Mesenchymal stem cell (in vitro differentiated cells and primary cell): ENCODE measurements at regions not wholly inside any gene's neighbourhood (a gene's known extent, or its start where the extent isn't known, plus 50 kb on each side); places are given as distances from the start of the nearest gene placed in this dataset. TPM values are rescaled to one million over a fixed set of nuclear protein-coding genes. Genes with fewer than 3 reads are reported as not detected.

ENCODE experiments used
- DNase-seq: peaks from one replicate; pipeline ENCODE4 v3.0.0-alpha.2; 2013
- H2AFZ ChIP-seq: one replicate; pipeline ENCODE4 v1.6.1; 2013; ENCODE audit warnings: low read depth, mild to moderate bottlenecking, control low read depth, inconsistent platforms, low read length, moderate library complexity
- H2AK5ac ChIP-seq: 2 replicates; pipeline ENCODE4 v1.6.1; 2013; ENCODE audit warnings: low read length, moderate library complexity, mild to moderate bottlenecking, inconsistent platforms; ENCODE audit not compliant: severe bottlenecking
- H2BK120ac ChIP-seq: one replicate; pipeline ENCODE4 v1.6.1; 2013; ENCODE audit warnings: low read depth, mild to moderate bottlenecking, inconsistent platforms, low read length, moderate library complexity
- H2BK12ac ChIP-seq, 2 experiments: one replicate each; pipeline ENCODE4 v1.6.1; 2013; ENCODE audit warnings: inconsistent platforms in 2 of 2, low read length in 2 of 2, mild to moderate bottlenecking in 2 of 2, moderate library complexity in 2 of 2, control low read depth in 1 of 2
- H2BK15ac ChIP-seq: one replicate; pipeline ENCODE4 v1.6.1; 2013; ENCODE audit warnings: mild to moderate bottlenecking, low read depth, inconsistent platforms; ENCODE audit not compliant: poor library complexity, severe bottlenecking
- H2BK5ac ChIP-seq: 2 replicates; pipeline ENCODE4 v1.6.1; 2013; ENCODE audit warnings: low read depth, mild to moderate bottlenecking, low read length, control low read depth, inconsistent platforms; ENCODE audit not compliant: poor library complexity, severe bottlenecking
- H3K14ac ChIP-seq, 2 experiments: one replicate each; pipeline ENCODE4 v1.6.1; 2013; ENCODE audit warnings: inconsistent platforms in 2 of 2, low read length in 2 of 2, control low read depth in 1 of 2, mild to moderate bottlenecking in 1 of 2, moderate library complexity in 1 of 2
- H3K18ac ChIP-seq, 2 experiments: one replicate each; pipeline ENCODE4 v1.6.1; 2013; ENCODE audit warnings: inconsistent platforms in 2 of 2, low read length in 2 of 2, control low read depth in 1 of 2, low read depth in 1 of 2, mild to moderate bottlenecking in 1 of 2
- H3K23ac ChIP-seq, 2 experiments: one replicate each; pipeline ENCODE4 v1.6.1; 2013; ENCODE audit warnings: inconsistent platforms in 2 of 2, low read length in 2 of 2, mild to moderate bottlenecking in 2 of 2, moderate library complexity in 2 of 2, control low read depth in 1 of 2
- H3K27ac ChIP-seq: 2 replicates; pipeline ENCODE4 v1.5.1; 2013; ENCODE audit warnings: mild to moderate bottlenecking, moderate library complexity, low read length, control low read depth, inconsistent platforms; ENCODE audit not compliant: poor library complexity, severe bottlenecking
- H3K27me3 ChIP-seq, 2 experiments: 2 replicates each; pipeline versions ENCODE4 v1.6.1 to v1.7.0; 2013; ENCODE audit warnings: low read length in 2 of 2, mild to moderate bottlenecking in 2 of 2, moderate library complexity in 2 of 2, control low read depth in 1 of 2, inconsistent platforms in 1 of 2; ENCODE audit not compliant: control insufficient read depth in 1 of 2, insufficient read depth in 1 of 2
- H3K36me3 ChIP-seq, 2 experiments: 2 replicates each; pipeline versions ENCODE4 v1.6.1 to v1.7.0; 2013; ENCODE audit warnings: low read length in 2 of 2, control low read depth in 1 of 2, inconsistent platforms in 1 of 2, low read depth in 1 of 2, mild to moderate bottlenecking in 1 of 2; ENCODE audit not compliant: insufficient read depth in 2 of 2, control insufficient read depth in 1 of 2
- H3K4ac ChIP-seq, 2 experiments: one replicate each; pipeline ENCODE4 v1.6.1; 2013; ENCODE audit warnings: inconsistent platforms in 2 of 2, low read length in 2 of 2, mild to moderate bottlenecking in 2 of 2, moderate library complexity in 2 of 2, control low read depth in 1 of 2, low read depth in 1 of 2
- H3K4me1 ChIP-seq: 2 replicates; pipeline ENCODE4 v1.6.1; 2013; ENCODE audit warnings: low read depth, low read length, control low read depth; ENCODE audit not compliant: control insufficient read depth, insufficient read depth
- H3K4me2 ChIP-seq: 2 replicates; pipeline ENCODE4 v1.6.1; 2013; ENCODE audit warnings: low read length, mild to moderate bottlenecking, inconsistent platforms; ENCODE audit not compliant: poor library complexity, severe bottlenecking
- H3K4me3 ChIP-seq, 2 experiments: 2 replicates each; pipeline versions ENCODE4 v1.5.1 to v1.7.0; 2013; ENCODE audit warnings: low read length in 2 of 2, mild to moderate bottlenecking in 2 of 2, control low read depth in 1 of 2, low read depth in 1 of 2; ENCODE audit not compliant: insufficient read depth in 1 of 2
- H3K79me1 ChIP-seq: replicated peaks from 2 replicates; pipeline ENCODE4 v1.6.1; 2013; ENCODE audit warnings: mild to moderate bottlenecking, control low read depth, low read length, inconsistent platforms; ENCODE audit not compliant: poor library complexity, severe bottlenecking
- H3K9ac ChIP-seq: 2 replicates; pipeline ENCODE4 v1.7.0; 2013; ENCODE audit warnings: mild to moderate bottlenecking, low read length, moderate library complexity
- H3K9me3 ChIP-seq: 2 replicates; pipeline ENCODE4 v1.7.0; 2013; ENCODE audit warnings: mild to moderate bottlenecking, low read length; ENCODE audit not compliant: control insufficient read depth
- H4K8ac ChIP-seq: one replicate; pipeline ENCODE4 v1.6.1; 2013; ENCODE audit warnings: inconsistent platforms, mild to moderate bottlenecking, low read length, moderate library complexity
- H4K91ac ChIP-seq: one replicate; pipeline ENCODE4 v1.6.1; 2013; ENCODE audit warnings: mild to moderate bottlenecking, low read length, inconsistent platforms
- WGBS: methylation state at CpG from one replicate; pipeline ENCODE4 v1.1.7; 2013; ENCODE audit warnings: mixed read lengths; 5-methylcytosine and 5-hydroxymethylcytosine counted together
- small RNA-seq: library from polyadenylated mRNA; stranded (forward); fragments of <200 nt; extraction: miRNeasy Mini kit (QIAGEN cat#:217004); gene quantifications from one replicate; pipeline ENCODE3, GENCODE V24; 2013; ENCODE audit warnings: low read depth

- Histone ChIP-seq H2AFZ (no peak overlapping the region), H3K23ac (no peak overlapping the region), H3K4me3 (no peak overlapping the region), H4K8ac (no peak overlapping the region), H3K14ac (no peak overlapping the region), H2AK5ac (no peak overlapping the region), H3K4ac (no peak overlapping the region), H3K36me3 (no peaks in the 10 kb centered on the region), H2BK5ac (no peak overlapping the region), H3K79me1 (no peaks in the 10 kb centered on the region), H3K9me3 (peaks cover 6% of the 10 kb centered on the region), H2BK15ac (no peak overlapping the region), H2BK12ac (no peak overlapping the region), H3K27ac (no peak overlapping the region), H4K91ac (no peak overlapping the region), H3K27me3 (no peaks in the 10 kb centered on the region), H3K9ac (no peak overlapping the region), H3K18ac (no peak overlapping the region), H3K4me2 (no peak overlapping the region), H2BK120ac (no peak overlapping the region), H3K4me1 (no peaks in the 10 kb centered on the region)
- no peak for DNase-seq
- WGBS, result 56% methylated on average over 2 of the region's 2 CpGs
Observed at GRCh38 chr12:43621262-43621661, 69.3 kb upstream of the ADAMTS20 start.

GRCh38 chr12:43602738-43603137 is 50.7 kb upstream of the ADAMTS20 start:
- no peak overlapping the region for H2AK5ac ChIP-seq
- H3K18ac ChIP-seq, result no peak overlapping the region
- no peaks in the 10 kb centered on the region for H3K79me1 ChIP-seq
- no peaks in the 10 kb centered on the region for H3K9me3 ChIP-seq
- no peak overlapping the region for H4K8ac ChIP-seq
- DNase-seq, result no peak
- no peak overlapping the region for H3K27ac ChIP-seq
- no peak overlapping the region for H3K14ac ChIP-seq
- H2AFZ ChIP-seq, result no peak overlapping the region
- no peak overlapping the region for H2BK15ac ChIP-seq
- H2BK5ac ChIP-seq, result no peak overlapping the region
- no peak overlapping the region for H4K91ac ChIP-seq
- 78% methylated on average over 3 of the region's 4 CpGs for WGBS
- H3K4me1 ChIP-seq, result no peaks in the 10 kb centered on the region
- H3K4ac ChIP-seq, result no peak overlapping the region
- no peak overlapping the region for H2BK12ac ChIP-seq
- no peaks in the 10 kb centered on the region for H3K27me3 ChIP-seq
- H3K36me3 ChIP-seq, result no peaks in the 10 kb centered on the region
- no peak overlapping the region for H3K4me2 ChIP-seq
- H3K23ac ChIP-seq, result no peak overlapping the region
- H3K9ac ChIP-seq, result no peak overlapping the region
- no peak overlapping the region for H2BK120ac ChIP-seq
- no peak overlapping the region for H3K4me3 ChIP-seq

Small RNA genes lying in the stretch of these regions (small RNA-seq; reads per million reads assigned to genes)
- gene AC090525.3, result not detected
